CD4-positive, alpha-beta T cell treated with Interleukin-4 for 1 hour (primary cell): ENCODE measurements at regions not wholly inside any gene's neighbourhood (a gene's known extent, or its start where the extent isn't known, plus 50 kb on each side); places are given as distances from the start of the nearest gene placed in this dataset.
A peak's percentile ranks its signal among the peaks of the same experiment; 100 is the strongest.

Experiments used
- DNase-seq, 2 donors: peaks; one replicate each; pipeline ENCODE4 v3.0.0-alpha.2; 2020 to 2022

DNA sequence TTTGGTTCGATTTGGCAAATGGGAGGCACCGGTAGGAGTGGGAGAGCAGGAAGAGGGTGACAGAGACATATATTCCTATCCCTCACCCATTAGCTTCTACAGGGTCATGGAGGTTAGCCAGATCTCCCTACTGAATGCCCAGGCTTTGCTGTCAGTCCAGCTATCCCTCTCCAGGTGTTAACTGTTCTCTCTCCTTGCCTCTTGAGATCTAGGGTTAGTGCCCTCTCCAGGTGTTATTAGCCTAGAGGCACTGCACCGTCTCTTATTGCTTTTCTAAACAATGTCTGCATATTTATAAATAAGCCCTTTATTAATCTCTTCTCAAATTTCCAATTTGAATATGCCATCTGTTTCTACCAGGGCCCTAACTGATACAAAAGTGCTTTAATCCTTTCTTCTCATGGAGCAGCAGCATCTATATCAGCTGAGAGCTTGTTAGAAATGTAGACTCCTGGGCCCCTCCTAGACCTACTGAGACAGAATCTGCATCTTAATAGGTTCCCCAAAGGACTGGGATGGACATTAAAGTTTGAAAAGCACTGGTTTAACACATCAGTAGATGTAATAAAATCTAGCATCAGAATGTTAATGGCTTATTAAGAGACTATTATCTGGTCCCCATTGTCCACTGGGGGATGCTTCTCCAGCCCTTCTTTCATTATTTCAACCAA is 322.5 kb upstream of the SLC24A2 start:
- DNase-seq: no peak

DNA sequence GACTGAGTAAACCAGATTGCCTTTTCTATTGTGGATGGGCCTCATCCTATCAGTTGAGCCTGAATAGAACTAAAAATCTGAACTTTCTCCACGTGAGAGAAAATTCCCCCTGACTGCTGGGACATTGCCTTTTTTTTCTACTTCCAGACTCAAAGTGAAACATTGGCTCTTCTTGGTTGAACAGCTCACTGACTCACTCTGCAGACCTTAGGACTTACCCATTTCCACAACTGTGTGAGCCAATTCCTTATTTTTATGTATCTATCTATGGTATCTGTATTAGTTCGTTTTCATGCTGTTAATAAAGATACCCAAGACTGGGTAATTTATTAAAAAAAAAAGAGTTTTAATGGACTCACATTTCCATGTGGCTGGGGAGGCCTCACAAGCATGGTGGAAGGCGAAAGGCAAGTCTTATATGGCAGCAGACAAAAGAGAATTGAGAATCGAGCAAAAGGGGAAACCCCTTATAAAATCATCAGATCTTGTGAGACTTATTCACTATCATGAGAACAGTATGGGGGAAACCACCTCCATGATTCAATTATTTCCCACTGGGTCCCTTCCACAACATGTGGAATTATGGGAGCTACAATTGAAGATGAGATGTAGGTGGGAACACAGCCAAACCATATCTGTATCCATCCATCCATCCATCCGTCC is 306.7 kb upstream of the SLC24A2 start:
- no peak for DNase-seq

DNA sequence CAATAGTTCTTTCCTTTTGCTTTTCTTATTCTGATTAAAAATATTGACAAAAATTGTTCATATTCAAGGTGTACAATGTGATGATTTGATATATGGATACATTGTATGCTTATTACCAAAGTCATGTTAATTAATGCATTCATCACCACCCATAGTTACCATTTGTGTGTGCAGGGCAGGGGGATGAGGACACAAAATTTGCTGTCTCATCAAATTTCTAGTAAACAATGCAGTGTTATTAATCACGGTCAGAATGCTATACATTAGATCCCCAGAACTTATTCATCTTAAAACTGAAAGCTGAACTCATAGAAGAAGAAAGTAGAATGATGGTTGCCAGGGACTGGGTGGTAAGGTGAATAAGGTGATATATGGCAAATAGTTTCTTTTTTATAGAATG is 303.7 kb upstream of the SLC24A2 start:
- DNase-seq: no peak

DNA sequence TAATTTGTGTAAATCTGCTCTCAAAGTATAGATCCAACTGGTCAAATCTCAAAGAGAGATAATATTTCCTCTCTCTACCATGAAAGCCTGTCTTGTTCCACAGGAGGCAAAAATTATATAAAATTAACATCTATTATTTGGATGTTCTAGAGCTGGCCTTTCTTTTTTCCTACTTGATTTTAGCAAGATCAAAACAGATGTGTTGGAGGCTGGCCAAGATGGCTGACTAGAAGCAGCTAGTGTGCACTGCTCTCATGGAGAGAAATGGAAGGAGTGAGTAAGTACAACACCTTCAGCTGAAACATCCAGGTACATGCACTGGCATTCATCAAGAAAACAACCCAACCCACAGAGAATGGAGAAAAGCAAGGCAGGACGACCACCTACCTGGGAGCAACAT is 298.6 kb upstream of the SLC24A2 start:
- DNase-seq: no peak

DNA sequence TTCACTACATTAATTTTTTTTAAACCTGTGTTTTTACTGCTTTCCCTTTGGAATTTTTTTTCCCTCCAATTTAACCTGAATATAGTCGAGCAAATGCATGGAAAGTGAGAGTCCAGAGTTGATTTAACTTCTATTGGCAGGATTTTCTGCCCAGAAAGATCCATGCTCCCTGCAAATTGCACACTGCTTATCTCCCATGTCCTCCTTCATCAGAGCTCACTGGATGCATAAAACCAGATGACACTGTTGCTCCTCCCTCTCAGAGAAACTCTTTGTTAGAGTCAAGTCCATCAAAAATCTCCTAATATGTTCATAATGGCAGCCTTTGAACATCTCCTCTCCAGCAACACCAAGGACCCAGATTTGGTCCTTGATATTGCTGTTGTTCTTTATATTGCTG is 297.0 kb upstream of the SLC24A2 start:
- DNase-seq: no peak

DNA sequence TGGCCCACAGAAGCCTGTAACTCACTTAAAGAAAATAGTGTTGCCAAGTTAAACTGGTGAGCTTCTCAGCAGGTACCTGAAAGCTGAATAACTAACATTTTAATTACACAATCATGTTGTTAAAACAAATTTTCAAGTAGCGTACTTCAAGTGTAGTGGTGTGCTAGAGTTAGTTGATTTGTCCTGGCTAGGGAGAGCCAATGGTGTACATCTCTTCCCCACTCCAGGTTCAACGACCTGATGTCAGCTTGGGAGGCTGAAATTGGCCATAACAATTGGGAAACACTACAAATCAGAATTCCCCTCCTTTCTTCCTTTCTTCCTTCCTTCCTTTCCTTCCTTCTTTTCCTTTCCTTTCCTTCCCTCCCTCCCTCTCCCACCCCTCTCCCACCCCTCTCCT is 295.3 kb upstream of the SLC24A2 start:
- no peak for DNase-seq

DNA sequence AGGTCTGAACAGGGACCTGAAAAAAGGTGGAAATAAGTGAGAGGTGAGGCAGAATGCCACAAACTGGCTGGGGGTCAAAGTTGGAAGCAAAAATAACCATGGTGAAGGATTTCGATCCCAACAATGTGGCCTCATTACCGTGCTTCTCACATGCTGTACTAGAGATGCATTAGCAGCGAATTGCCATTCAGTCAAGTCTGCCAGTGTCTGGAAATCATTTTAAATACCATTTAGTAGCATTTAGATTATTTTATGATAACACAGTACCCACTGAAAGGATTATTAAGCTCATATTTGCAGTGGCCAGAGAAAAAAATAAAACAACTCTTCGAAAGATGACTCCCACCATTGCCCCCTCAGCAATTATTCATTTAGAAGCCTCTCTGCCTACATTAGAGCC is 294.6 kb upstream of the SLC24A2 start:
- no peak for DNase-seq

DNA sequence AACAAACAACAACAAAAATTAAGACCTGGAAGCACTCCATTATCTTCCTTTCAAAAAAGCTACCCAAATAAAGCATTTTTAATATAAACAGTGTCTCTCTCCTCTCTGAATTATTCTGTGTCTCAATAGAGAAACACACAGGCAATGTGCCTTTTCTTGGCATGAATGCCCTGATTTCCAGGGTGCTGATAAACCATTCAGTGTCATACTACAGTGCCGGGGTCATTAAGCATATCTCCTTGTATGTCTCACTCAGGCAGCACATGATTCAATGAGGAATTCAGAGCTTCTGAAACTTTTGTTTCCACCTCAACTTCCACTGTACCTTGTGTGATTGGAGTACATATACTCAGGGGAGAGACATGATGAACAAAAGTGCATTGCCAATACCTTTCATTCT is 294.0 kb upstream of the SLC24A2 start:
- DNase-seq: no peak

DNA sequence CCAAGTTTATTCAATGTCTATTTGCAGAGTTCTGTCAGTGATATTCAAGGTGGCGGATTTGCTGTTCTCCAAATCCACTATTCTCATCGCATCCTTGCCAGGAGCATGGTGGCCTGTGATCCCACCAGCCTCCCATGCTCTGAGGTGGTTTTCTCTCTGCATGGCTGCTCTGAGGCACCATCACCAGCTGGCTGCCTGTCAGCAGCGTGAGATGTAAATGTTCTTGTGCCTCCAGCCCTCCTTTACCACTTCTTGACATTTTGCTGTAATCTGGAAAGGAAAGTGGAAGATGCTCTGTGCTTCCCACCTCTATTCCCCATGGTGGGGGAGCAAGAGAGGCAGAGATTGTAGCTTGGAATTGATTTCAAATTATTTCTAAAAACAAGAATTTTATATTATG is 293.6 kb upstream of the SLC24A2 start:
- no peak for DNase-seq

DNA sequence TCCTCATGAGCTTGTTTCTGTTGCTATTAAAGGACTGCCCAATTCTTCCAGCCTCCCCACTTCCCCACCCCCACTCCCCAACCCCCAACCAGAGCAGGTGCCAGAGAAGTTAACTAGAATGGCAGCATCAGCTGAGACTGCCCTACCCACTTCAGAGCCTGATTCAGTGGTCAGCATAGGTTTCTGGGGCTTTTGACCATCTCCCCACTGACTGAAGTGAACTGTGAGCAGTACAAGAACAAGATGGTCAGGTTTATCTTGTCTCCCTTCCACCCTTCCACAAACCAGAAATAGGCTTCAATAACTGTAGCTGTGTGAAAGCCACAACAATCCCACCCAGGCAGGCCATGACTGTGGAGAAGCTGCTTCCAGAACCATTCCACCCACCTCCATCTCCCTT is 289.4 kb upstream of the SLC24A2 start:
- no peak for DNase-seq

DNA sequence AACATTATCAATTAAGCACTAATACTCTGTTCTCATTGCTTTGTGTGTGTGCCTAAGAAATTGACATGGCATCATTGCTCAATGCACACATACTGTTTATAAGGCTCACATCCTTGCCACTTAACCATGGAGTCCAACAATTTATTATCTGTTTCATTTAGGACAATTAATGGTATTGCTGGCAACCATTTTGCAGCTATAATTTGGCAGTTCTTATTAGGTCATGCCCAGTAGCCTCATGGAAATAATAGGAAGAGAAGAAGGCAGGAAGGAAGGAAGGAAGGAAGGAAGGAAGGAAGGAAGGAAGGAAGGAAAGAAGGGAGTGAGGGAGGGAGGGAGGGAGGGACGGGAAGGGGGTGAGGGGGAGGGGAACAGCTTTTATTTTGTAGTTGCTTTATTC is 285.5 kb upstream of the SLC24A2 start:
- DNase-seq: no peak

DNA sequence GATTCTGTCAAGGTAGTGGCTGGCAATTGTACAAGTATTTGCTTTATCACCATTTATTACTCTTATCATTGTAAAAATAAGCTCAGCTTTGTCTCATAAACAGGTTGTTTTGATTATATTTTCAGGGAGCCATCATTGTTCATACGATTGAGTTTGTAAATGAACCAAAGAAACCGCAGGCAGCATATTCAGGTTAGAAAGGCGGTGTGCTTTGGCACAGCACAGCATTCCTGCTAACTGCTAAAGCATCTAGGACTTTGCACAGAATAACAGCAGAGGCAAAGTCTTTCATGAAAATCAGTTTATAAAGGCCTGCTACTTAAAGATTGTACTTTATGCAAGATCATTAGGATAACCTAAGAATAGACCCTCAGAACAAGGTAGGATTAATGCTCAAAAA is 281.5 kb upstream of the SLC24A2 start:
- DNase-seq: no peak

DNA sequence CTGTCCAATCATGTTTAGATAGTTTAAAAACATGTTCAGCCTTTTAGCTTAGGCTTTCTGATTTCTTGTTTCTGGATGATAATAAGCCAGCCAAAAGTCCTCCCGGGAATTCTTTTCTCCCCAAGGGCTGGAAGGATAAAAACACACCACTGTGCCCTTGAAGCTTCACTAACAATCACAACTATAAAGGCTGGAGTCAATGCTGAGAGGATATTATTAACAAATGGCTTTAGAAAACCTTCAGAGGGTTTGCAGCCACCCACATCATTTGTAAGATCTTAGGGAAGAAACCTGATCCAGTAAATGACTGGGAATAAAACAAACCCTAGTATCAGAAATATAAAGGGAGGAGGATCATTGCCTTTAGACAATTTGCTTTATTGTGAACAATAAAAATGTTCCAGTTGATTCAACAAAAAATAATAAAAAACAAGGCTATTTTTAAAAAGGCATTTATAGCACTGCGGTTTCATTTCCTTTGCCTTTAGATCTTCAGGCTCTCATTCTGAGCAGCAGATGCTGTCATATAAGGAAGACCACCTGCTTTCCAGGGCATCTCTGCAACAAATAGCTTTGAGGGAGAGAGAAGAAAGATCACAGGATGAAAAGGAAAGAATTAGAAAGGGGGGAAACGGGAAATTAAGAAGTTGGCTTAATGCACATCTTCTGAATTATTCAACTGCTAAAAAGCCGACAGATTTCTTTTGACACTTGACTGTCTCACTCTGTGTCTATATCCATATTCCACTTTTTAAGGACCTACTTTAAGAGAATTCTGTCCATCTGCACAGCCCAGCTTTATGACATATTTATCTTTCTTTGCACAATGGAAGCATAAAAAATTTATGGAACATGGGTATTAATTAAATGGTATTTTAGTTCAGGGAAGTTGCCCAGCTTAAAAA is 277.2 kb upstream of the SLC24A2 start:
- DNase-seq: no peak

DNA sequence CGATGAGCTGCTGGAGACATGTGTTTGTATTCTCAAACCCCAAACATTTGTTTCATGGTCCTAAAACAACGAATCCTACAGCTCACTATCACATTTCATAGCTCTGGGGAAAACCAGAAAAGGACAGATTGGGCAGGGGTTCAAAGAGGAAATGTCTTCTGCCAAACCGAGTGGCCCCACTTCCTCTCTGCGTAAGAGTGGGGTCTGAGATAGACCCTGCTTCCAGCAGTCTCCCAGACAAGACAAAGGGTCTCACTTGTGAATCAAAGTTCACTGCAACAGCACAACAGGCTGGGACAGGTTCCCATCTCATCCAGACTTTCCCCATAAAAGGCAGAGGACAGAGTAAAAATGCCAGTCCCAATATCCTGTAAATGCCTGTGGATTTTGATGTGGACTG is 276.2 kb upstream of the SLC24A2 start:
- DNase-seq: no peak

DNA sequence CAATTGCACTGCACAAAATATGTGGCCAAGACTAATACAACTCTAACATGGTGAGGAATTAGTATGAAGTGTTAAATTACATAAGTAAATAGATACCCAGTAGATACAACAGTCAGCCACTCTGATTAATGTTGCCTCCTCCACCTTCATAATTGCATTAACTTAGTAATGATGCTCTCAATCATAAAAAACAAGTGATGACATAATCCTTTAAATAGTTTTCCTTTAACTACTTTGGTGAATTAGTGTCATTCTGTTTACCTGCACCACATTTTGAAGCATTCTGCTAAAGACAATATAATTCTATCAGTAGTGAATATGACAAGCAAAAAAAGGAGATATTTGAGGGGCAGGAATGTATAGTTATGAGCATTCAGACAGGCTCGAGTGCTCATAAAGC is 265.9 kb upstream of the SLC24A2 start:
- no peak for DNase-seq

DNA sequence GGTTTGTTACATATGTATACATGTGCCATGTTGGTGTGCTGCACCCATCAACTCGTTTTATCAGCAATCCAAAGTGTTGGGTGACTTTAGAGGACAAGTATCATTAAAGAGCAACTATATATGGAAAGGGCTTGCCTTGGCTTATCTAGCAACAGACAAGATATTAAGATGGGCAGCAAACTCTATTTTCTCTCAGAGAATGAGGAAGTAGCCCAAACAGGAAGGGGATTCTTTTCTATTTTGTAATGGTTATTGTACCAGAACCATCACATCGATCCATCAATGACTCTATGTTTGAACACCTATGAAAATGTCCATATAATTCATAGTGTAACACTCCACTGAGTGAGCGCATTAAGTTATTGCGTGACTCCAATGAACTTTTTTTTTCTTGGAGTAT is 260.1 kb upstream of the SLC24A2 start:
- no peak for DNase-seq

DNA sequence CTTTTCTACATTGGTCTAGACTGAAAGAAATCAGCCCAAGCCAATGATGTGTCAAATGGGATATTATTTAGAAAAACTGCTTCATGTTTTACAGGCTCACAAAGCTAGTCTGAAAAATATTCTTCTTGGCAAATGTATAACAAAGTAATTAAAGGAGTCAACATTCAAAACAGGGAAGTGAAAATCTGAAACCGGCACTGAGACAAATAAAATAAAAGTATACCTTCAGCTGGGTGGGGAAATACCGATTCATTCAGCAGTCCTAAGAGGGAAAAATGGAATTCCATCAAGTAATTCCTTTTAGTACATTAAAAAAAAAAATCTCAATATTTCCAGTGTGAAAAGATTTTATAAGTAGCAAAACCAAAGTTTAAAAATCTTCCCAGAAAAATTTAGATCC is 259.6 kb upstream of the SLC24A2 start:
- DNase-seq: no peak

DNA sequence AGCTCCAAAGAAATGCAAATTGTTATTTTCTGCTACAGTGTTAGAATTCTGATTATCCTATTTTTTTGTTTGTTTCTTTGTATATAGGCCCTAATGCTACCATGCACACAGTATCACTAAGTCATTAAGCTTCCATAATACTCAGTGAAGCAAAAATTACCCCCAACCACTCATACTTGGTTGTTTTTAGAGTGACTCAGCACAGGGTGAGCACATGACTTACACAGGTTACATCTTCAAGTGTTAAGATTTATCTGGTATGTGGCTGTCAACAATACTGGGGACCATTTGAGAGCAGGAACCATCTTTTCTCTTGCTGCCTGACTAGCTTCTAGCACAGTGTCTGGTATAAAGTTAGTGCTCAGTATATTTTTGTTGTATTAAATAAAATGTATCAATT is 255.8 kb upstream of the SLC24A2 start:
- DNase-seq: no peak

DNA sequence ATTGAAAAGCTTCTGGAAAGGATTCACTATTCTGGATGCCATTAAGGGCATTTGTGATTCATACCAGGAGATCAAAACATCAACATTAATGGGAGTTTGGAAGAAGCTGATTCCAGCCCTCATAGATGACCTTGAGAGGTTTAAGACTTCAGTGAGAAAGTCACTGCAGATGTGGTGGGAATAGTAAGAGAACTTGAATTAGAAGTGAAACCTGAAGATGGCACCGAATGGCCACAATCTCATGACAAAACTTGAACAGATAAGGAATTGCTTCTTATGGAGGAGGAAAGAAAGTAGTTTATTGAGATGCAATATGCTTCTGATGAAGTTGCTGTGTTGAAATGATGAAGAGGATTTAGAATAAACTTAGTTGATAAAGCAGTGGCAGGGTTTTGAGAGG is 254.6 kb upstream of the SLC24A2 start:
- DNase-seq: peak in 1 of 2 donors; percentile 9

DNA sequence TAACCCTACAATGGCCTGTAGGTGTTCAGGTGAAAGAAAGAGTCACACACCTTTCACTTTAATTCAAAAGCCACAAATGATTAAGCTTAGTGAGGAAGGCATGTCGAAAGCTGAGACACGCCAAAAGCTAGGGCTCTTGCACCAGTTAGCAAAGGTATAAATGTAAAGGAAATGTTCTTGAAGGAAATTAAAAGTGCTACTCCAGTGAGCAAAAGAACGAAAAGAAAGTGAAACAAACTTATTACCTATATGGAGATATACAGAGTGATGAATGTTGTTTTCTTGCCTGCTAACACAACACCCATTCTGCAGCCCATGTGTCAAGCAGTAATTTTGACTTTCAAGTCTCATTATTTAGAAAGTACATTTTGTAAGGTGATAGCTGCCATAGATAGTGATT is 254.2 kb upstream of the SLC24A2 start:
- DNase-seq: peak in 1 of 2 donors; percentile 40

DNA sequence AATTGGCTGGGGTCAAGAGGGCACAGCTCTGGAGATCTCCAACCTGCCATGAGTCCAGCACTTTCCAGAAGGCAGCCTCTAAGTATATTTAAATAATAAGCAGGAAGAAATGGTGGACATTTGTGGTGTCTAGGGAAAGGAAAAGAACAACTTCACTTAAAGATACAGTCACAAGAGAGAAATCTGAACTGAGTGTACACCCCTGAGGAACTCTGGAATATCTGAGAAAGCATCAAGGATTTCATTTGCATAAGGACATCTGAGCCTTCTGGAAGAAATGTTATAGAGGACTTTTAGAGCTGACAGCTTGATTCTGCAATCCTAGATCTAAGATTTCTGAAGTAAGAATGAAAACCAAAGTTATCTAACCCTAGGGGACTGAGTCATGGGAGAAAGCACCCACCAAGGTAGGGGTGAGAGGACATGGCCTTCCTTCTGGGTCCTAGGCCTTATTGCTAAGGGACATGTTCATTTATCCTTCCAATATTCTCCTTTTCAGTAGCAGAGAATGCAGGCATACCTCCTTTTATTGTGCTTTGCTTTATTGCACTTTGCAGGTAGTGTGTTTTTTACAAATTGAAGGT is 253.4 kb upstream of the SLC24A2 start:
- DNase-seq: no peak

DNA sequence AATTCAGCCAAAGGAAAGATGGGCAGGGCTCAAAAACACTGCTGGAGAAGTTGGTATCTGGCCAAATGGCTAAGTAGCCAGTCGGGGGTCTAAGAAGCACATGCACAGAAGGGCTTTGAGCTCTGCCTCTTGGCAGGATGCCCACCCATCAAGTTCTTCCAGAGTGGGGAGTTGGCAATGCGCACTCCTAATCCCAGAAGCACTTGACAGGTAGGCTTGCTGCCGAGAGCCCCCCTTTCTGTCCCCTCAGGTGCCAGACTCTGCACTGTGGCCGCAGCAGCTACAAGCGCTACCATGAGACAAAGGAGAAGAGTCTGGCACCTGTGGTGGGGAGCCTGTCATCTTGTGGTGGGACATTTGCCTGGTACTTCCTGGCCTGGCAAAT is 252.9 kb upstream of the SLC24A2 start:
- peak; percentile 23 to 25 for DNase-seq

DNA sequence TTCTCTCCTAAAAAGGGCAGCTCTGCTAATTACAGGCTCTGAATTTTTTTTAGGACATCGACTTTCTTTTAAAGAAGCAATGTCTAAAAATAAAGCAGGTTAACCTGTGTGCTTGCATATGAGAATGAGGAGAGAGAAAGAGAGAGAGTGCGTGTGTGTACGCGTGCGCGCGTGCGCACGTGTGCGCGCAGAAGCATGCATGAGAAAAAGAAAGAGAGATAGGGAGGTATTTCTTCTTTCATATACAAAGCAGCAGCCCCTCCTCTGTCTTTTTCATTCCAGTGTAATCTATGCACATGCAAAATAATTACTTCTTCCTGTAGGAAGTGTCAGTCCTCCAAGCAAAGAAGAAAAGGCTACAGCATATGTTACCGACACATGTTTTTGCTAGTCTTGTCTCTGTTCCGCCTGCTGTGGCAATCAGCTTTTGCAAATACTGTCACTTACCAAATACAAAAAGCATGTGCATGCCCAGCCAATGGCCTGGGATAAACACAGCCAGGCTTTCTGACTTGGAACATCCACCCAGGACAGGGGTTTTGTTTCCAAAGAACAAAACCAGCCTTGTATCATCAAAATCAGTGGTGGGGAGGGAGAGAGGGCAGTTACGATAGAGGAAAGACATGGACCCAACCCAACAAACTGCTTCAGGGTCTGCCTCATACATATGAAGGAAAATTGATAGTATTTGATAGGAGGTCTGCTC is 252.3 kb upstream of the SLC24A2 start:
- DNase-seq: no peak
